ENCODE measurements at regions not wholly inside any gene's neighbourhood (a gene's known extent, or its start where the extent isn't known, plus 50 kb on each side); places are given as distances from the start of the nearest gene placed in this dataset.

DNA sequence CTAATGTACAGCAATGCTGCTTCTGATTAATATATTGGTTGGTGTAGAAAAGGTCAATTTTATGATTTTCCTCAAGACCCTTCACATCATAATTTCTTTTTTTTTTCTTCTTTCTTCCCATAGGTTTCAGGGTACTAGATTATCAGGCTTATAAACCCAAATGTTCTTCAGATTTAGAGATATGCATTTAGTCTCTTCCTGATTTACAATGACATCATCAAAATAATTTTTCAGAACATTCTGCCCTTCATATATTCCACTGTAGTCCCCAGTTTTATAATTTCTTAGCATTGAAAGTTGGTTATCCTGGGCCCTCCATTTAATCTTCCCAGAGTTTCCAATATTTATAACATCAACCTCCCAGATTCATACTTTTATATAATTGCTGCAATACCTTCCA lies 226.7 kb upstream of the LRFN5 start:
- TF ChIP-seq NFATC3 (CRISPR knock-in tag; IDR thresholded peaks at IDR 0.05) (no peak), KLF13 (CRISPR knock-in tag; IDR thresholded peaks at IDR 0.05) (no peak), ZNF33B (CRISPR knock-in tag; IDR thresholded peaks at IDR 0.05) (no peak), U2AF1 (optimal IDR thresholded peaks at IDR 0.05; ENCODE audit: low read depth, low read length) (no peak), ATF7 (IDR thresholded peaks at IDR 0.05) (peak; percentile 98), ATF7 (CRISPR knock-in tag; IDR thresholded peaks at IDR 0.05) (no peak)
- TF ChIP-seq, protein P1, sequence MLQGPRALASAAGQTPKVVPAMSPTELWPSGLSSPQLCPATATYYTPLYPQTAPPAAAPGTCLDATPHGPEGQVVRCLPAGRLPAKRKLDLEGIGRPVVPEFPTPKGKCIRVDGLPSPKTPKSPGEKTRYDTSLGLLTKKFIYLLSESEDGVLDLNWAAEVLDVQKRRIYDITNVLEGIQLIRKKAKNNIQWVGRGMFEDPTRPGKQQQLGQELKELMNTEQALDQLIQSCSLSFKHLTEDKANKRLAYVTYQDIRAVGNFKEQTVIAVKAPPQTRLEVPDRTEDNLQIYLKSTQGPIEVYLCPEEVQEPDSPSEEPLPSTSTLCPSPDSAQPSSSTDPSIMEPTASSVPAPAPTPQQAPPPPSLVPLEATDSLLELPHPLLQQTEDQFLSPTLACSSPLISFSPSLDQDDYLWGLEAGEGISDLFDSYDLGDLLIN (CRISPR knock-in tag; IDR thresholded peaks at IDR 0.05; ENCODE audit: borderline replicate concordance), result no peak
- H3K4me2 ChIP-seq (ENCODE audit: low read depth, low read length), result no peak overlapping the region
- FAIRE-seq, result no peak
- no peak for ATAC-seq
- peaks cover 69% of the 10 kb centered on the region for H3K9me3 ChIP-seq (ENCODE audit: low read length)
- no peaks in the 10 kb centered on the region for H4K20me1 ChIP-seq (ENCODE audit: insufficient read depth, low read length)
- H3K9ac ChIP-seq (ENCODE audit: insufficient read depth, low read depth, low read length), result no peak overlapping the region
- H3K36me3 ChIP-seq (replicated peaks in 1 of 2; ENCODE audit: control insufficient read depth in 1 of 2, insufficient read depth in 2 of 2, low read length in 2 of 2), result no peaks in the 10 kb centered on the region
- POLR2A ChIA-PET, result no interaction called here
- H3K27ac ChIP-seq (ENCODE audit: extremely low read length, insufficient read depth, low read length), result no peak overlapping the region
- no peak overlapping the region for H3K4me3 ChIP-seq (replicated peaks in 1 of 3; ENCODE audit: insufficient read depth in 1 of 3, low read depth in 2 of 3, low read length in 3 of 3)
- no peaks in the 10 kb centered on the region for H3K79me2 ChIP-seq (ENCODE audit: insufficient read depth, low read length)
- no peaks in the 10 kb centered on the region for H3K4me1 ChIP-seq (ENCODE audit: insufficient read depth, low read length)
- no peaks in the 10 kb centered on the region for H3K27me3 ChIP-seq (ENCODE audit: control insufficient read depth in 1 of 2, insufficient read depth in 2 of 2, low read length in 2 of 2)
- H2AFZ ChIP-seq (ENCODE audit: low read length), result no peak overlapping the region
- in situ Hi-C loops (cut with HindIII; ENCODE audit: extremely low pct_ligation_motif_present, low pct_unique_long_range_greater_than_20kb) (no loop called here), intact Hi-C loops (cut with micrococcal nuclease; ENCODE audit: unreplicated experiment) (no loop called here)
- DNase-seq (ENCODE audit: low spot score), result no peak
- BruUV-seq (replicated peaks), result no TSS peak
- CTCF ChIA-PET (ENCODE audit: low intra/inter-chr PET ratio, low total read pairs), result no interaction called here

DNA sequence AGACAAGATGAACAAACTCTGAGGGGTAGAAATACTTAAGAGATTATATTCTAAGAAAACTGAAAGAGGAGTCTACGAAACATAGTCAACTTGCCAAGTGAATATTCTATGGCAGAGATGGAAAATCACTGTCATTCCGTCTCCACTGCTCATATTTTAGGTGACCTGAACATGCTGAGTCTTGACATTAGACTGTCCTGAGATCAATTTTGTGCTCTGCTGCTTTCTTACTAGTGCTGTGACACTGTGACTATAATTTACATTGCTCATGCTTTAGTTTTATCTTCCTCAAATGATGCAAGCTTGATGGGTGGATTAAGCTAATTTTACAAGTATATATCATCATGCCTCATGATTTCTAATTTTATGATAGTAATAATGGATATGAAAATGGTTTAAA lies 228.2 kb upstream of the LRFN5 start:
- H3K79me2 ChIP-seq (ENCODE audit: insufficient read depth, low read length), result no peaks in the 10 kb centered on the region
- WGBS (ENCODE audit: low lambda C conversion rate), result 3% methylated on average over 2 of the region's 2 CpGs
- no peaks in the 10 kb centered on the region for H3K36me3 ChIP-seq (replicated peaks in 1 of 2; ENCODE audit: control insufficient read depth in 1 of 2, insufficient read depth in 2 of 2, low read length in 2 of 2)
- DNase-seq (ENCODE audit: low spot score) (no peak), FAIRE-seq (no peak), ATAC-seq (no peak)
- intact Hi-C loops (cut with micrococcal nuclease; ENCODE audit: unreplicated experiment) (no loop called here), in situ Hi-C loops (cut with HindIII; ENCODE audit: extremely low pct_ligation_motif_present, low pct_unique_long_range_greater_than_20kb) (no loop called here)
- H3K4me3 ChIP-seq (replicated peaks in 1 of 3; ENCODE audit: insufficient read depth in 1 of 3, low read depth in 2 of 3, low read length in 3 of 3), result no peak overlapping the region
- no peaks in the 10 kb centered on the region for H3K27me3 ChIP-seq (ENCODE audit: control insufficient read depth in 1 of 2, insufficient read depth in 2 of 2, low read length in 2 of 2)
- H4K20me1 ChIP-seq (ENCODE audit: insufficient read depth, low read length), result no peaks in the 10 kb centered on the region
- no TSS peak for BruUV-seq (replicated peaks)
- no peak overlapping the region for H2AFZ ChIP-seq (ENCODE audit: low read length)
- no peak overlapping the region for H3K9ac ChIP-seq (ENCODE audit: insufficient read depth, low read depth, low read length)
- peaks cover 68% of the 10 kb centered on the region for H3K9me3 ChIP-seq (ENCODE audit: low read length)
- TF ChIP-seq ZNF850 (CRISPR knock-in tag; conservative IDR thresholded peaks at IDR 0.05), result no peak
- TF ChIP-seq, protein P2, sequence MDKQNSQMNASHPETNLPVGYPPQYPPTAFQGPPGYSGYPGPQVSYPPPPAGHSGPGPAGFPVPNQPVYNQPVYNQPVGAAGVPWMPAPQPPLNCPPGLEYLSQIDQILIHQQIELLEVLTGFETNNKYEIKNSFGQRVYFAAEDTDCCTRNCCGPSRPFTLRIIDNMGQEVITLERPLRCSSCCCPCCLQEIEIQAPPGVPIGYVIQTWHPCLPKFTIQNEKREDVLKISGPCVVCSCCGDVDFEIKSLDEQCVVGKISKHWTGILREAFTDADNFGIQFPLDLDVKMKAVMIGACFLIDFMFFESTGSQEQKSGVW (CRISPR knock-in tag; IDR thresholded peaks at IDR 0.05; ENCODE audit: borderline replicate concordance), result no peak
- H3K27ac ChIP-seq (ENCODE audit: extremely low read length, insufficient read depth, low read length), result no peak overlapping the region
- ChIA-PET CTCF (ENCODE audit: low intra/inter-chr PET ratio, low total read pairs) (no interaction called here), POLR2A (no interaction called here)
- no peak overlapping the region for H3K4me2 ChIP-seq (ENCODE audit: low read depth, low read length)
- H3K4me1 ChIP-seq (ENCODE audit: insufficient read depth, low read length), result no peaks in the 10 kb centered on the region

All from HepG2 (cell line).